RWPE2 (cell line): ENCODE measurements at regions not wholly inside any gene's neighbourhood (a gene's known extent, or its start where the extent isn't known, plus 50 kb on each side); places are given as distances from the start of the nearest gene placed in this dataset.
"Not testable (repeated sequence)": the region's sequence is repeated elsewhere in the genome, so short reads cannot be mapped to it uniquely, and the experiment has no call there.

ENCODE experiments used
- ATAC-seq: fragments of 200-7000 bp; cut with Tn5 transposase; 3 replicates; pipeline ENCODE4 v1.9.1; 2021; ENCODE audit warnings: low read depth
- DNase-seq: peaks from one replicate; pipeline ENCODE4 v3.0.0-alpha.2; 2020; ENCODE audit warnings: low spot score
- H3K27ac ChIP-seq: fragments of 450-650 bp; 2 replicates; pipeline ENCODE4 v1.5.1; 2017; ENCODE audit warnings: mild to moderate bottlenecking; ENCODE audit not compliant: poor library complexity, severe bottlenecking
- H3K27me3 ChIP-seq: fragments of 250-450 bp; sonication (Bioruptor Pico); 2 replicates; pipeline ENCODE4 v1.5.1; 2021; ENCODE audit warnings: mild to moderate bottlenecking, moderate library complexity; ENCODE audit not compliant: insufficient read depth, poor library complexity, severe bottlenecking
- H3K36me3 ChIP-seq: fragments of 250-450 bp; sonication (Bioruptor Pico); 2 replicates; pipeline ENCODE4 v1.5.1; 2020; ENCODE audit warnings: low read depth, mild to moderate bottlenecking, moderate library complexity
- H3K4me1 ChIP-seq: fragments of 250-450 bp; sonication (Bioruptor Pico); 2 replicates; pipeline ENCODE4 v1.5.1; 2021; ENCODE audit warnings: mild to moderate bottlenecking, moderate library complexity; ENCODE audit not compliant: insufficient read depth, poor library complexity, severe bottlenecking
- H3K4me3 ChIP-seq: fragments of 250-450 bp; sonication (Bioruptor Pico); 2 replicates; pipeline ENCODE4 v1.5.1; 2021; ENCODE audit warnings: mild to moderate bottlenecking, moderate library complexity; ENCODE audit not compliant: severe bottlenecking
- H3K9me3 ChIP-seq: fragments of 250-450 bp; sonication (Bioruptor Pico); 2 replicates; pipeline ENCODE4 v1.5.1; 2021; ENCODE audit warnings: mild to moderate bottlenecking, moderate library complexity; ENCODE audit not compliant: severe bottlenecking
- CTCF ChIP-seq: fragments of 450-650 bp; IDR thresholded peaks from one replicate; pipeline ENCODE4 v1.5.1; 2017; ENCODE audit warnings: mild to moderate bottlenecking, moderate library complexity; ENCODE audit not compliant: poor library complexity, severe bottlenecking

GRCh38 chr4:174183259-174183658 is 100.2 kb downstream of the FBXO8 start:
- no peaks in the 10 kb centered on the region for H3K9me3 ChIP-seq
- H3K4me1 ChIP-seq = no peaks in the 10 kb centered on the region
- H3K4me3 ChIP-seq = no peak overlapping the region
- no peak for TF ChIP-seq CTCF
- peaks cover 4% of the 10 kb centered on the region for H3K27me3 ChIP-seq
- DNase-seq = no peak
- H3K27ac ChIP-seq = no peak overlapping the region
- ATAC-seq = no peak
- H3K36me3 ChIP-seq = no peaks in the 10 kb centered on the region

GRCh38 chr4:174181827-174182226 is 101.6 kb downstream of the FBXO8 start:
- Histone ChIP-seq H3K27ac (no peak overlapping the region), H3K9me3 (no peaks in the 10 kb centered on the region), H3K4me1 (no peaks in the 10 kb centered on the region), H3K36me3 (no peaks in the 10 kb centered on the region), H3K4me3 (no peak overlapping the region), H3K27me3 (peaks cover 4% of the 10 kb centered on the region)
- DNase-seq (no peak), ATAC-seq (no peak)
- no peak for TF ChIP-seq CTCF

GRCh38 chr4:174177536-174177935 is 105.9 kb downstream of the FBXO8 start:
- DNase-seq (no peak), ATAC-seq (no peak)
- no peaks in the 10 kb centered on the region for H3K36me3 ChIP-seq
- H3K27me3 ChIP-seq = peaks cover 4% of the 10 kb centered on the region
- no peak overlapping the region for H3K27ac ChIP-seq
- H3K9me3 ChIP-seq = no peaks in the 10 kb centered on the region
- TF ChIP-seq CTCF = no peak
- H3K4me3 ChIP-seq = no peak overlapping the region
- H3K4me1 ChIP-seq = no peaks in the 10 kb centered on the region

GRCh38 chr4:174175836-174176235 is 107.6 kb downstream of the FBXO8 start:
- H3K36me3 ChIP-seq, H3K9me3 ChIP-seq, H3K4me1 ChIP-seq, H3K27me3 ChIP-seq, ATAC-seq, H3K4me3 ChIP-seq, DNase-seq, H3K27ac ChIP-seq: not testable (repeated sequence)

GRCh38 chr4:174173360-174173759 is 110.1 kb downstream of the FBXO8 start:
- ATAC-seq (no peak), DNase-seq (no peak)
- no peak overlapping the region for H3K27ac ChIP-seq
- H3K4me3 ChIP-seq = no peak overlapping the region
- H3K36me3 ChIP-seq = no peaks in the 10 kb centered on the region
- no peaks in the 10 kb centered on the region for H3K27me3 ChIP-seq
- TF ChIP-seq CTCF = no peak
- H3K4me1 ChIP-seq = no peaks in the 10 kb centered on the region
- no peaks in the 10 kb centered on the region for H3K9me3 ChIP-seq
